ENCODE measurements at regions not wholly inside any gene's neighbourhood (a gene's known extent, or its start where the extent isn't known, plus 50 kb on each side); places are given as distances from the start of the nearest gene placed in this dataset.

- no peak overlapping the region for H3K9ac ChIP-seq (ENCODE audit: low read depth in 2 of 2, low read length in 2 of 2)
- intact Hi-C loops (cut with DNase I) = no loop called here
- no peaks in the 10 kb centered on the region for H3K27me3 ChIP-seq
- H3K27ac ChIP-seq = peak overlapping the region; percentile 16
- no peaks in the 10 kb centered on the region for H3K36me3 ChIP-seq
- DNase-seq = no peak
- TF ChIP-seq, protein P1, sequence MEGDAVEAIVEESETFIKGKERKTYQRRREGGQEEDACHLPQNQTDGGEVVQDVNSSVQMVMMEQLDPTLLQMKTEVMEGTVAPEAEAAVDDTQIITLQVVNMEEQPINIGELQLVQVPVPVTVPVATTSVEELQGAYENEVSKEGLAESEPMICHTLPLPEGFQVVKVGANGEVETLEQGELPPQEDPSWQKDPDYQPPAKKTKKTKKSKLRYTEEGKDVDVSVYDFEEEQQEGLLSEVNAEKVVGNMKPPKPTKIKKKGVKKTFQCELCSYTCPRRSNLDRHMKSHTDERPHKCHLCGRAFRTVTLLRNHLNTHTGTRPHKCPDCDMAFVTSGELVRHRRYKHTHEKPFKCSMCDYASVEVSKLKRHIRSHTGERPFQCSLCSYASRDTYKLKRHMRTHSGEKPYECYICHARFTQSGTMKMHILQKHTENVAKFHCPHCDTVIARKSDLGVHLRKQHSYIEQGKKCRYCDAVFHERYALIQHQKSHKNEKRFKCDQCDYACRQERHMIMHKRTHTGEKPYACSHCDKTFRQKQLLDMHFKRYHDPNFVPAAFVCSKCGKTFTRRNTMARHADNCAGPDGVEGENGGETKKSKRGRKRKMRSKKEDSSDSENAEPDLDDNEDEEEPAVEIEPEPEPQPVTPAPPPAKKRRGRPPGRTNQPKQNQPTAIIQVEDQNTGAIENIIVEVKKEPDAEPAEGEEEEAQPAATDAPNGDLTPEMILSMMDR (IDR thresholded peaks at IDR 0.05) = no peak
- H3K4me3 ChIP-seq = no peak overlapping the region
- peaks cover 18% of the 10 kb centered on the region for H3K4me1 ChIP-seq
- no peaks in the 10 kb centered on the region for H3K9me3 ChIP-seq
These were observed 82.4 kb downstream of the ARL6IP4 start for GRCh38 chr12:123062681-123063486.

GRCh38 chr12:123061441-123062205 lies 81.1 kb downstream of the ARL6IP4 start:
- Histone ChIP-seq H3K27ac (no peak overlapping the region), H3K36me3 (no peaks in the 10 kb centered on the region), H3K27me3 (no peaks in the 10 kb centered on the region), H3K9me3 (no peaks in the 10 kb centered on the region), H3K4me1 (peaks cover 18% of the 10 kb centered on the region), H3K9ac (ENCODE audit: low read depth in 2 of 2, low read length in 2 of 2) (no peak overlapping the region), H3K4me3 (no peak overlapping the region)
- intact Hi-C loops (cut with DNase I) = no loop called here
- DNase-seq = no peak
- TF ChIP-seq, protein P1 (IDR thresholded peaks at IDR 0.05) = no peak

DNA sequence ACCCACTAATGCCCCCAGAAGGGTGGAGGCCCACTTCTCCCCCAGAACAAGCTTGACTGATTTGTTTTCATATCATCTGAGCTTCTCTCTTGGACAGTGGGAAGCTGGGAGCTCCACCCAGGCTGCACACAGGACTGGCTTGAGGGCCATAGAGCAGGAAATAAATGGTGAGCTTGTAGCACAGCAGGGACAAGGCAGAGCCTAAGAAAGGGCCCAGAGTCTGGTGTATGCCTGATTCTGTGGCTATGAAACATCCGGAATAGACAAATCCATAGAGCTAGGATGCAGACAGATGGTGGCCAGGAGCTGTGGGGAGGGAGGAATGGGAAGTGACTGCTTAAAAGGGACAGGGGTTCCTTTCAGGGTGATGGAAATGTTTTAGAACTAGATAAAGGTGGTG lies 79.0 kb downstream of the ARL6IP4 start:
- no peak for DNase-seq
- H3K36me3 ChIP-seq = no peaks in the 10 kb centered on the region
- intact Hi-C loops (cut with DNase I) = no loop called here
- H3K27ac ChIP-seq = peak overlapping the region; percentile 61
- no peaks in the 10 kb centered on the region for H3K9me3 ChIP-seq
- no peak overlapping the region for H3K9ac ChIP-seq (ENCODE audit: low read depth in 2 of 2, low read length in 2 of 2)
- no peak overlapping the region for H3K4me3 ChIP-seq
- TF ChIP-seq, protein P1 (IDR thresholded peaks at IDR 0.05) = no peak
- H3K4me1 ChIP-seq = peaks cover 18% of the 10 kb centered on the region
- no peaks in the 10 kb centered on the region for H3K27me3 ChIP-seq

DNA sequence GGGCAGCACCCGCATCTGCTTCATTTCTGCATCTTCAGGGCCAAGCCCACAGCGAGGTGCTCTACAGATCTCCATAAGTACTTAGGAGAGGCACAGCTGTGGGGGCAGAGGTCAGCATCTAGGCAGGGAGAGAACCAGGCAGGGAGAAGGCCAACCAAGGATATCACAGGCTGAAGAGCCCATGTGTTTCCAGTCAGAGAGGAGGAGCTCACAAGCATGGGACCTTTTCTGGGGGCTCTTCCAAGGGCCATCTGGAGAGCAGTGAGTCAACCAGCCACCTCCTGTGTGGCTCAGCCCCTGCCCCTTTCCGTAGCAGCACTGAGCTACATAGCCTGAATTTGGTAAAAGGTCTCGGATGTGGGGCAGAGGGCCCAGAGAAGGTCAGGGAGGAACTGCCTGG lies 78.5 kb downstream of the ARL6IP4 start:
- no peak for DNase-seq

DNA sequence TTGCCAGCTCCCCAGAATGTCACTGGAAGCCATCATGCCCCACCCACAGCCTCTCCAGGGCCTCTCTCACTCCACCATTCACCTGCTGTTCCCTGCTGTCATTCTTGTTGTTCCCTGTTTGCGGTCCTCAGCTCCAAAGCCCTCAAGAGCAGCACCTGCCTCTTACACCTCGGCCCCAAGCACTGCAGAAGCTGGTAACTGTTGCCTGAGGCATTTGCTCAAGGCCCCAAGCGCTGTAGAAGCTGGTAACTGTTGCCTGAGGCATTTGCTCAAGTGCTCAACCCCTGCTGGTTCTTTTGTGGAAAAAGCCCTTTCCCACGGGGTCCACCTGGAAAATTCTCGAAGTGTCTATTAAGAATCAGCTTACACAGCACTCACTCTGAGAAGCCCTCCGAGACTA lies 78.0 kb downstream of the ARL6IP4 start:
- Histone ChIP-seq H3K27ac (no peak overlapping the region), H3K36me3 (no peaks in the 10 kb centered on the region), H3K9ac (ENCODE audit: low read depth in 2 of 2, low read length in 2 of 2) (no peak overlapping the region), H3K9me3 (no peaks in the 10 kb centered on the region), H3K4me1 (peaks cover 9% of the 10 kb centered on the region), H3K4me3 (no peak overlapping the region), H3K27me3 (no peaks in the 10 kb centered on the region)
- no peak for DNase-seq
- intact Hi-C loops (cut with DNase I) = no loop called here
- TF ChIP-seq, protein P1 (IDR thresholded peaks at IDR 0.05) = no peak

More for the DNA sequence above, 78.5 kb downstream of the ARL6IP4 start:
- no peaks in the 10 kb centered on the region for H3K36me3 ChIP-seq
- no peak overlapping the region for H3K4me3 ChIP-seq
- intact Hi-C loops (cut with DNase I) = no loop called here
- no peaks in the 10 kb centered on the region for H3K9me3 ChIP-seq
- no peaks in the 10 kb centered on the region for H3K27me3 ChIP-seq
- H3K27ac ChIP-seq = peak overlapping the region; percentile 61
- no peak overlapping the region for H3K9ac ChIP-seq (ENCODE audit: low read depth in 2 of 2, low read length in 2 of 2)
- H3K4me1 ChIP-seq = peaks cover 14% of the 10 kb centered on the region
- TF ChIP-seq, protein P1 (IDR thresholded peaks at IDR 0.05) = no peak

Data from colonic mucosa (tissue), 4 donors.